ENCODE measurements at regions not wholly inside any gene's neighbourhood (a gene's known extent, or its start where the extent isn't known, plus 50 kb on each side); places are given as distances from the start of the nearest gene placed in this dataset.

DNA sequence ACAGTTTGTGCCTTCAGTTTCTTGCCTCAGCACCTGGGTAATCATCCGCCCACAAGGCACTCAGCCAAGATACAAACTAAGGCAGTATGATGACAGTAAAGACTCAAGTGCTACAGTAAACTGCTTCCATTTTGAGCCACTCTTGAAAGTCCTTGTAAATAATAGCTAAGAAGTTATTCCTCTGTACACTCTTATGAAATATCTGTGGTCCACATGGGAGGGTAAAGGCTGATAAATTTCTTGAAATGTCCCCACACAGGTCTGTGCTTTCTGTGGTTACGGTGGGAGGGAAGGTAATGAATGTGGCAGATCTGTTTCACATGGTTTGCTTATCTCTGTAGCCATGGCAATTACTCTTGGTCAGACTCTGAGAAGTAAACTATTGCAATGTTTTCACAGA, 551.0 kb upstream of the ZWINT start:
- Histone ChIP-seq H3K4me1 (ENCODE audit: insufficient read depth, low read length, poor library complexity, severe bottlenecking) (no peaks in the 10 kb centered on the region), H3K36me3 (ENCODE audit: insufficient read depth, low read length) (no peaks in the 10 kb centered on the region), H3K4me3 (ENCODE audit: low read length, poor library complexity, severe bottlenecking) (no peak overlapping the region), H3K9me3 (ENCODE audit: insufficient read depth, low read depth, low read length) (no peaks in the 10 kb centered on the region), H3K79me2 (ENCODE audit: insufficient read depth, low read length) (no peaks in the 10 kb centered on the region), H3F3A (ENCODE audit: low read depth) (no peaks in the 10 kb centered on the region), H3K27me3 (ENCODE audit: insufficient read depth, low read length, poor library complexity, severe bottlenecking) (no peaks in the 10 kb centered on the region), H3K4me2 (ENCODE audit: low read depth, low read length, poor library complexity, severe bottlenecking) (no peak overlapping the region), H3K9me2 (replicated peaks; ENCODE audit: low read depth, low read length) (no peaks in the 10 kb centered on the region), H3K9ac (ENCODE audit: low read depth, low read length, poor library complexity, severe bottlenecking) (no peak overlapping the region), H2AFZ (ENCODE audit: low read length) (no peak overlapping the region), H4K20me1 (ENCODE audit: insufficient read depth, low read length, poor library complexity, severe bottlenecking) (no peaks in the 10 kb centered on the region)
- TF ChIP-seq EZH2phosphoT487 (IDR thresholded peaks at IDR 0.05; ENCODE audit: borderline replicate concordance) (no peak), CTCF (conservative IDR thresholded peaks at IDR 0.05; ENCODE audit: low read length) (no peak)

DNA sequence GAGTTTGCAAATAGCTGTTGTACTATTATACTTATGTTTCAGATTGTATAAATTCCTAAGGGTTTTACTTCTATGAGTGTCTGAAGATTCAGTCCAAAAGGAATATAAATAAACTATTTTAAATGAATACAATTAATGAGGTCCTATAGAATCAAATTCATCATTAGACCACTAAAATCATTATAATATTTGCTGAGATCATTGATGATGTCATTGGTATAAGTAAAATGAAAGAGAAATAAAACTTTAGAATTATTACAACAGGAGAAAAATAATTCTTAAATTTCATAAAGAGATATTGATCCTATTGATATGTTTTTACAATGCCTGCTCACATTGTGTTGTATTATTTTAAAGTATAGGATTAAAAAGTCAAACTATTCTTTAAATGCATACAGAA, 544.0 kb upstream of the ZWINT start:
- Histone ChIP-seq H3K79me2 (ENCODE audit: insufficient read depth, low read length) (no peaks in the 10 kb centered on the region), H3K4me2 (ENCODE audit: low read depth, low read length, poor library complexity, severe bottlenecking) (no peak overlapping the region), H3K27me3 (ENCODE audit: insufficient read depth, low read length, poor library complexity, severe bottlenecking) (no peaks in the 10 kb centered on the region), H3K9me2 (replicated peaks; ENCODE audit: low read depth, low read length) (no peaks in the 10 kb centered on the region), H2AFZ (ENCODE audit: low read length) (no peak overlapping the region), H3K36me3 (ENCODE audit: insufficient read depth, low read length) (no peaks in the 10 kb centered on the region), H3K4me3 (ENCODE audit: low read length, poor library complexity, severe bottlenecking) (no peak overlapping the region), H3K9me3 (ENCODE audit: insufficient read depth, low read depth, low read length) (no peaks in the 10 kb centered on the region), H3K9ac (ENCODE audit: low read depth, low read length, poor library complexity, severe bottlenecking) (no peak overlapping the region), H3F3A (ENCODE audit: low read depth) (no peaks in the 10 kb centered on the region), H3K4me1 (ENCODE audit: insufficient read depth, low read length, poor library complexity, severe bottlenecking) (no peaks in the 10 kb centered on the region), H4K20me1 (ENCODE audit: insufficient read depth, low read length, poor library complexity, severe bottlenecking) (no peaks in the 10 kb centered on the region)
- TF ChIP-seq EZH2phosphoT487 (IDR thresholded peaks at IDR 0.05; ENCODE audit: borderline replicate concordance): no peak
- TF ChIP-seq CTCF (conservative IDR thresholded peaks at IDR 0.05; ENCODE audit: low read length): no peak

GRCh38 chr10:56902554-56902953, 541.5 kb upstream of the ZWINT start:
- no peak overlapping the region for H3K9ac ChIP-seq (ENCODE audit: low read depth, low read length, poor library complexity, severe bottlenecking)
- no peaks in the 10 kb centered on the region for H3K79me2 ChIP-seq (ENCODE audit: insufficient read depth, low read length)
- no peaks in the 10 kb centered on the region for H3K27me3 ChIP-seq (ENCODE audit: insufficient read depth, low read length, poor library complexity, severe bottlenecking)
- no peaks in the 10 kb centered on the region for H3K9me2 ChIP-seq (replicated peaks; ENCODE audit: low read depth, low read length)
- H2AFZ ChIP-seq (ENCODE audit: low read length): no peak overlapping the region
- H3K4me3 ChIP-seq (ENCODE audit: low read length, poor library complexity, severe bottlenecking): no peak overlapping the region
- no peak for TF ChIP-seq EZH2phosphoT487 (IDR thresholded peaks at IDR 0.05; ENCODE audit: borderline replicate concordance)
- no peak for TF ChIP-seq CTCF (conservative IDR thresholded peaks at IDR 0.05; ENCODE audit: low read length)
- no peaks in the 10 kb centered on the region for H3K36me3 ChIP-seq (ENCODE audit: insufficient read depth, low read length)
- no peak overlapping the region for H3K4me2 ChIP-seq (ENCODE audit: low read depth, low read length, poor library complexity, severe bottlenecking)
- H4K20me1 ChIP-seq (ENCODE audit: insufficient read depth, low read length, poor library complexity, severe bottlenecking): no peaks in the 10 kb centered on the region
- H3F3A ChIP-seq (ENCODE audit: low read depth): no peaks in the 10 kb centered on the region
- H3K4me1 ChIP-seq (ENCODE audit: insufficient read depth, low read length, poor library complexity, severe bottlenecking): no peaks in the 10 kb centered on the region
- no peaks in the 10 kb centered on the region for H3K9me3 ChIP-seq (ENCODE audit: insufficient read depth, low read depth, low read length)
